IPS-11a (cell line): ENCODE measurements at regions not wholly inside any gene's neighbourhood (a gene's known extent, or its start where the extent isn't known, plus 50 kb on each side); places are given as distances from the start of the nearest gene placed in this dataset.

Experiments
- H3K4me3 ChIP-seq: one replicate; pipeline ENCODE4 v1.5.1; 2013; ENCODE audit warnings: low read depth, low read length, control low read depth

DNA sequence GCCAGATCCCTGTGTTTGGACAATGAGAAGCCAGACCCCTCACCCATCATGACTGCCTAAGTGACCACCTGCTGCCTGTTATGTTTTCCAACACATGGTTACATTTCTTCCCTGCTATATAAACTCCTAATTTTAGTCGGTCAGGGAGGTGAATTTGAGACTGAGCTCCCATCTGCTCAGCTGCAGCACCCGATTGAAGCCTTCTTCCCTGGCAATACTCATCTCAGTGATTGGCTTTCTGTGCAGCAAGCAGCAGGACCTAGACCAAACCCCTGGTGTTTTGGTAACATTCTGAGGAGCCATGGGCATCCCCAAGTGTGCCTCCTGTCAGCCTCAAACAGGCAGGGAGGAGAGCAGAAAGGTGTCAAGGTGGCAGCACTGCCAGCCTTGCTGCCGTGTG is 141.2 kb downstream of the CD8B2 start:
- H3K4me3 ChIP-seq = no peak overlapping the region

DNA sequence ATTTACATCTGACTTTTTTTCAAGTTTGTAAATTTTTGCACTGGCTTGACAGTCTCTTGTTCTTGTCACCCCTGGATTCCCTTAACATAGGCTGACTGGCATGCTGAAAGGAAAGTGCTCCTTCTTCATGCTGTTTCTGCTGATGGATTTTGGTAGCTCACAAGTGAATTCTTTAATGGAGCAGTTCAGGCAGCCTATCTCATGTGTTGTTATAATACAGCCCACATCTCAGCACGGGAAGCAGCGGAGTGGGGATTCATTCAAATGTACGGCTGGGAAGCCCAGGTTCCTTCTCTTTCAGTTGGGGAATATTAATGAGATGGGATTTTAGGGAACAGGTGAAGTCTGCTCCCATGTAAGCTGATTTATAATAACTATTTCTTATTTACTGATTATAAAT is 142.8 kb downstream of the CD8B2 start:
- H3K4me3 ChIP-seq = no peak overlapping the region

DNA sequence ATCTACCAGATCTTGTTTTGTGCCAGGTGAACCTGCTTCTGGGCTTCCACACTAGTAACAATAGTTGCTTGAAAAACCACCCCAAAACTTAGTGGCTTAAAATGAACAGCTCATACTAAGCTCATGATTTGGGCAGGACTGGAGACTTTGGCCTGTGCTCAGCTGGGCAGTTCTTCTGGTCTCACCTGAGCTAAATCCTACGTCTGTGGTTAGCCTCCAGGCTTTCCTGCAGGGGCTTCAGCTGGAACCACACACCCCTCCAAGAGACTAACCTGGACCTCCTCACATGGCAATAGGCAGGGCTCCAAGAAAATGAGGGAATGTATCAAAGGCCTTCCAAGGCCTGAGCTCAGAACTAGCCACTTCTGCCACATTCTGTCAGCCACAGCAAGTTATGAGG is 144.1 kb downstream of the CD8B2 start:
- H3K4me3 ChIP-seq = no peak overlapping the region

DNA sequence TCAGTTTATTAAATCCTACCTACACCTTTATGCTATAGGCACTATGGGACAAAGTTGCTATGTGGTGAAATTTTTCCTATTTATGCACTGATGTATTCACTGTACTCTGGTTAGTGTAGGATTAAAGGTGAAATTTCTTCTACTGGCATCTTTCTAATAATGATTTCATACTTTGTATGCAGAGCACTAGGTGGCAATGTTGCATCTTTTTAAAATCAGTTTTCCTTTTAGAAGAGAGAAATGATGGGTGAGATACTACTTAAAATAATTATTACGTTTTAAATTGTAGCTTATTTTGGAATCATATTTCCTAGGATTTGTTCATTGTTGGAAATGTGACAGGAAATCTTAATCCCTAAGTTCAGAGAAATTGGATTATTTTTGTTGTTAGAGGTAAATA is 150.9 kb downstream of the CD8B2 start:
- no peak overlapping the region for H3K4me3 ChIP-seq

DNA sequence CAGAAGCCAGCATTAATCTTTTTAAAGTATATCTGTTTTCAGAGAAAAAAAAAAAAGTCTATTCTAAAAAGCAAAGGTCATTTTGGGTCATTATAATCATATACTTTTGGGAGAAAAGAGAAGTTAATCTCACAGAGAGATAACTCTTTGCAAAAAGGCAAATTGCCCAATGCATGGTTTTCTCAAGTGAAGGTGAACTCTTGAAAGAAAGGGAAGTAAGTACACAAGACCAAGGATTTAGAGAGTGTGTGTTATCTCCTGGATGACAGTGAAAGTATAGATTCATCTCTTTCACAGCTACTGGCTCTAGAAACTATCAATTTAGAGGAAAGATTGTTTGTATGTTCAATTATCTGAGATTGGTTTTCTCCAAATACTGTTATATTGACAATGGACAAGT is 151.4 kb downstream of the CD8B2 start:
- H3K4me3 ChIP-seq = no peak overlapping the region

DNA sequence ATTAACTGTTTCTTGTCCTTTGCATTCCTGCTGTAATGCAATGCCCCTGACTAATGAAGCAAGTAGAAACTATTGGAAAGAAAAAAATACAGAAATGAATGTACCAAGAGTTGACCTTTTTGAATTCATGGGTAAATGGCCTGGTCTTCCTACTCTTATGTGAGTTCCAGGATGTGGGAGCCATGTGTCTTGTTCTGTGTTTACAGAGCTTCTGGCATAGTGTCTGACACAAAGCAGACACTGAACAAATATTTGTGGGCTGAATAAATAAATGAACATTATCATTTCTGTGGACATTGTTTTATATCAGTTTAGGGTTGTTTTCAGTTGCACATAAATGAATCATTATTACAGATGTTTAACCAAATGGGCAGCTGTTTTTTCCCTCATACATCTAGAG is 155.5 kb downstream of the CD8B2 start:
- H3K4me3 ChIP-seq = no peak overlapping the region

DNA sequence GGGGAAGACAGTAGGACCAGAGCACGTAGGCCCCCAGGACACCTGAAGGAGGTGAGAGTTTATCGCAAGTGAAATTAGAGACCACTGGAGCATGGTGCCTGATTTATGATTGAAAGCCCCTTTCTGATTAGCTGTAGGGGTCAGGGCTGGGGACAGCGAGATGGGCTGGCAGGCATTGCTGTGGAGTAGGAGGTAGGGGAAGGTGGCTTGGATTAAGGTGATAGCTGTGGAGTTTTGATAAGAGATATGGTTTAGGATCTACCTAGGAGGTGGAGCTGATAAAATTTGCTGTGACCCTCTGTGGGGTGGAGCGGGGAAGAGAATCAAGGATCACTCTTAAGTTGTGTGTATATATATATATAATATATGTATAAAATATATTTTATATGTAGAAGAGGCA is 157.5 kb downstream of the CD8B2 start:
- H3K4me3 ChIP-seq = no peak overlapping the region

DNA sequence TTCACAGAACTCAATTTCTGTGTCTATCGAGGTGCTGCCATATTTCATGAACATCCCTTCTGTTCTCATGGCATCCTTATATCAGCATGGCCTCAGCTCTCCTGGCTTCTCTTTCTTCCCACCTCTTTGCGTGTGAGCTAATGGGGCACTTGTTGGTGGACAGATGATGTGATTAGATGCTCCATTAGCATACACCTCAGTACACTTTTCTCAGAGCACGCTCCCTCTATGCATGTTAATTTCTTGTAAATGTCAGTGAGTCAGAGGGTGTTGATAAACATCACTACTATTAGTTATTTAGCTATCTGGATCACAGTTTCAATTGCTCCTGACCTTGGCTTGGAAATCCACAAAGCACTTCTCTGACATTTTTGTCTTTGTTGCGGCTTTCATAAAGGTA is 159.4 kb downstream of the CD8B2 start:
- H3K4me3 ChIP-seq = no peak overlapping the region

DNA sequence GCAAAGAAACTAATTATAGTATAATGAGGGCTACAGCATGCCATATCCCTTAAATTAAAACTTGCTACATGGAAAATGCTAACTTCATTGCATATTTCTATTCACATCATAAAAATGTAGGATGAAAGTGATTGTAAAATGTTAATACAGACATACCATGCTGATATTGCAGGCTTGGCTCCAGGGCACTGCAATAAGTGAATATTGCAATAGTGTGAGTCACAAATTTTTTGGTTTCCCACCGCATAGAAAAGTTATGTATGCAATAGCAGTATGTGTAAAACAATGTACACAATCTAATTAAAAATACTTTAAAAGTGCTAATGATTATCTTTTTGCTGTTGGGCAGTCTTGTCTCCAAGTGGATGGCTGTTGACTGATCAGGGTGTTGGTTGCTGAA is 162.1 kb downstream of the CD8B2 start:
- no peak overlapping the region for H3K4me3 ChIP-seq

DNA sequence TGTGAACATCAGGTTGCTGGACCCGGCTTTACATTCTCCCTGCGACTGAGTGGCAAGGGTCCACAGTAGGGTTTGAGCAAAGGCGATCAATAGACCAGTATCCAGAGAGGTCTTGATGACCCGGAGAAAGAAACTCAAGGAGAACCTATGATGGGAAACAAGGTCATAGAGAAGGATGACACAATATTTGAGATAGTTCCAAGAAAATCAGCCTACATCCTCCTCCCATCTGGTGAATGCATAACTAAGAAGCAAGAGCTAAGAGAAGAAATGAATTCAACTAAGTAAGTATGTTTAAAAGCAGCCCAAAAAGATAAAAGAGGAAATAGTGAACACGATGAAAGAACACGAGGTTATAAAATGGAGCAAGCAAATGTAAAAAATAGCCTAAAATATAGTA is 166.3 kb downstream of the CD8B2 start:
- H3K4me3 ChIP-seq = no peak overlapping the region

DNA sequence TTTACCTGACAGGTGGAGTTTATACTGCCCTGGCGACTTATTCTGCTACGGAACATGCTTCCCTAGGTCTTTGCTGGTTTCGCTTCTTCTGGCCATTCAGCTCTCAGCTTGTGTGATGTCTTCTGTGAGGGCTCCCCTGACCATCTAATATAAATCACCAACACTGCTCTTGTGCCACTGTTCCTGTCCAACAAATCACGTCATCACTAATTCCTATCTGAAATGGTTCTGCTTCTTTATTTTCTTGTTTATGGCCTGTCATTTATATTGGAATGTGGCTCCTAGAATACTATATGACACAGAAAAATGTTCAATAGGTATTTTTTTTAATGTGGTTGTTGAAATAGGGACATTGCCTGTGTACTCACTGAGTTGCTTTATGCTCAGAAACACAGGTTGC is 171.5 kb downstream of the CD8B2 start:
- no peak overlapping the region for H3K4me3 ChIP-seq

DNA sequence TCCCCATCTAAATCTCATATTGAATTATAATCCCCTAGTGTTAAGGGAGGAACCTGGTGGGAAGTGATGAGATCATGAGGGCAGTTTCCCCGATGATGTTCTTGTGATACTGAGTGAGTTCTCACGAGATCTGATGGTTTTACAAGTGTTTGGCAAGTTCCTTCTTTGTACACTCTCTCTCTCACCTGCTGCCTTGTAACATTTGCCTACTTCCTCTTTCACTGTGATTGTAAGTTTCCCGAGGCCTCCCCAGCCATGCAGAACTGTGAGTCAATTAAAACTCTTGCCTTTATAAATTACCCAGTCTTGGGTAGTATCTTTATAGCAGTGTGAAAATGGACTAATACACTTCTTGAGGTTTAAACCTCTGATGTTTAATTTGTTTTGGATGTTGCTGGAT is 177.5 kb downstream of the CD8B2 start:
- H3K4me3 ChIP-seq = no peak overlapping the region

DNA sequence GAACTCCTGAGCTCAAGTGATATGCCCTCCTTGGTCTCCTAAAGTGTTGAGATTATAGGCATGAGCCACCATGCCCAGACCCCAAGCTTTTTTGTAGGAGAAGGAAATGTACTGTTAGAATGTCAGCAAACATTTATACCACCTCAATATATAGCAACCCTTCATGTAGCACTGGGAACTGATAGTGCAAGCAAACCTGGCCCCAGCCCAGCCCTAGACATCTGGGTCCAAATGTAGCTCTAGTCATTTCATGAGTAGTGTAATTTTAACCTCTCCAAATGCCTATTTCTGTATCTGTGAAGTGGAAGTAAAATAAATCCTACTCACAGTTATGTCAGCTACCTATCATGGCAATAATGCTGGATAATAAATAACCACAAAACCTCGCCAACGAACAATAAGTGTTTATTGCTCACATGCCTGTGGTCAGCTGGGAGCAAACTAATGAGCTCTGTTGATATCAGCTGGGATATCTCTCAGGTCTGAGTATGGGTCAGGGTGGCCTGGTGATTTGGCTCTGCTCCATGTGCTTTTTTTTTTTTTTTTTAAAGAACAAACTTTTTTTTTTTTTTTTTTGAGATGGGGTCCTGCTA is 180.4 kb downstream of the CD8B2 start:
- no peak overlapping the region for H3K4me3 ChIP-seq

DNA sequence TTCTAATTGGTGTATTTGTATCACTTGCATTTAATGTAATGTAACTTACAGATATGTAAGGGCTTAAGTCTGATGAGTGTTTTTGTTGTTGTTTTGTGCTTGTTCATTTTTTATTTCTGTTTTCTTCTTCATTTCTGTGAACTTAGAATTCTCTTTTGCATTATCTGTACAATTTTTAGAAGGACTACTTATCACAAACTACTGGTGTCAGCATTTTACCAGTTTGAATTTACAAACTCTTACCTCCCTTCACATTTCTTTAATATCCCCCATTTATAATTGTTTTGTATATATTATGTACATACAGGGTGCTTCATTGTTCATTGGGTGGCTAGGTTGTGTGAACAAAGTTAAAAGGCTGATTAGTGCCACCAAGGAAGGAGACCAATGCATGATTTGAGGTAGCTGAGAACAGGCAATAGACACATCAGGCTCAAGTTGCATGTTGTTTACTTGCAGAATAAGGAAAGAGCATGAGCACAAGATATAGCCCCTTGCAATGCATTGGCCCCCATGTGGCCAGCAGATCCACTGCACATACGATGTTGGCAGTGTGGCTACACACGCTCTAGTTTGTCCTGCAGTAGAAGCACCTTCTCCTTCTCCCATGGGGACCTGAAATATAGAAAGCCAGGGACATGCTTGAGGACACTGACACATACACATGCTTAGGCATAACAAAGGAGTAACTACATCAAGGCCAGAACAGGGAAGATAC is 198.2 kb downstream of the CD8B2 start:
- H3K4me3 ChIP-seq = no peak overlapping the region

DNA sequence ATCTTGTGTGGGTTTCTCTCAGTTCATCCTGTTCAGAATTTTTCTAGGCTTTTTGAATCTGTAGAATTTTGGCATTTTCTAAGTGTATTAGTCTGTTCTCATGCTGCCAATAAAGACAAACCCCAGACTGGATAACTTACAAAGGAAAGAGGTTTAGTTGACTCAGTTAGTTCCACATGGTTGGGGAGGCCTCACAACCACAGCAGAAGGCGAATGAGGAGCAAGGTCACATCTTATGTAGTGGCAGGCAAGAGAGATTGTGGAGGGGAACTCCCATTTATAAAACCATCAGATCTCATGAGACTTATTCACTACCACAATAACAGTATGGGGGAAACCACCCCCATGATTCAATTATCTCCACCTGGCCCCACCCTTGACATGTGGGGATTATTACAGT is 199.2 kb downstream of the ST6GAL2 start:
- H3K4me3 ChIP-seq = no peak overlapping the region

DNA sequence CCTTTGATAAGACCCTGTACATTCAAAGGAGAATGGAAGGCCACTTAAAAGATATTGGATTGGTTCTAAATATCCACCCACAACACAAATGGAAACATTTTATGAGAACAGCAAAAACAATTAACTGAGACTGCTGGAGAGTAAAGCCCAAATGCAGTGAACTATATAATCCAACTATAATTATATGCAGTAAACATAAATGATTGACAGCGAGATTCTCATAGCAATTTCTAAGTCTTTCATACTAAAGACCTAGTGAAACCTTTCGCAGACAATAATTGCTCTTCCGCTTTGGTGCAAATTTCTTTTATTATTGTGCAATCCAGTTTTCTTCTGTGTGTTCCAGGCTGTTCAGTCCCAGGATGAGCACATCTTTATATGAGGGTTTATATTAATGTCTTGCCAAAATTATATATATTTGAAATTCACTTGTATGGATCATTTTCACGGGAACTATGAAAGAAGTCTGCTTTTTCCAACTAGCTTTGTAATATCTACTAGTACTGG is 190.9 kb downstream of the ST6GAL2 start:
- H3K4me3 ChIP-seq = no peak overlapping the region

DNA sequence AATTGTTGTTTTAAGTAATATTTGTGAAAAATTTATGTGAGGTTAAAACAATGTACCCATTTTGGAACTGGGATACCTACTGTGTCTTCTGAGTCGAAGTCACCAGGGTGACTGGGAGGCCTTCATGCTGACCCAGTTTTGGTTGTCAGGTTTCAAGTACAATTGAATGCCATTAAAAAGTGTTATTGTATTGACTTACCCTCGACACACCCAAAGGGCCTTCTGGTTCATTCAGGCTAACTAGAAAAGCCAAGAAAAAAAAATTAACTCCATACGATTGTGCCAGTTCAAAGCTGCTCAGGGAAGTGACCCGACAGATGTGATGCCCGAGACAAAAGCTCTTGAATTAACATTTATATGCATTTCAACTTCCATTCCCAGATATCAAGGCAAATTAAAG is 190.0 kb downstream of the ST6GAL2 start:
- no peak overlapping the region for H3K4me3 ChIP-seq

DNA sequence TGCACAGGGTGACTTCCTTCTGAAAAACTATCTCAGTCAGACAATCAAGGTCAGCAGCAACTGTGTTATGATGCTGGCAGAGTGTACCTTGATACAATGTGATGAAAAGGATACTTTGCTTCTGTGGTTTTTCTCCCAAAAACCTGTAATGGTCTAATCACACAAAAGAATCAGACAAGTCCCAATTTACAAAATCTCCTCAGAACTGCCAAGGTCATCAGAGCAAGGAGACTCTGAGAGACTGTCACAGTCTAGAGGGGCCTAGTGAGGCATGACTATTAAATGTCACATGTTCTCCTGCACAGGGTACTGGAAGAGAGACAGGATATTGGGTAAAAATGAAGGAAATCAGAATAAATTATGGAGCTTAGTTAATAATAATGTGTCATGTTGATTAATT is 185.4 kb downstream of the ST6GAL2 start:
- H3K4me3 ChIP-seq = no peak overlapping the region

DNA sequence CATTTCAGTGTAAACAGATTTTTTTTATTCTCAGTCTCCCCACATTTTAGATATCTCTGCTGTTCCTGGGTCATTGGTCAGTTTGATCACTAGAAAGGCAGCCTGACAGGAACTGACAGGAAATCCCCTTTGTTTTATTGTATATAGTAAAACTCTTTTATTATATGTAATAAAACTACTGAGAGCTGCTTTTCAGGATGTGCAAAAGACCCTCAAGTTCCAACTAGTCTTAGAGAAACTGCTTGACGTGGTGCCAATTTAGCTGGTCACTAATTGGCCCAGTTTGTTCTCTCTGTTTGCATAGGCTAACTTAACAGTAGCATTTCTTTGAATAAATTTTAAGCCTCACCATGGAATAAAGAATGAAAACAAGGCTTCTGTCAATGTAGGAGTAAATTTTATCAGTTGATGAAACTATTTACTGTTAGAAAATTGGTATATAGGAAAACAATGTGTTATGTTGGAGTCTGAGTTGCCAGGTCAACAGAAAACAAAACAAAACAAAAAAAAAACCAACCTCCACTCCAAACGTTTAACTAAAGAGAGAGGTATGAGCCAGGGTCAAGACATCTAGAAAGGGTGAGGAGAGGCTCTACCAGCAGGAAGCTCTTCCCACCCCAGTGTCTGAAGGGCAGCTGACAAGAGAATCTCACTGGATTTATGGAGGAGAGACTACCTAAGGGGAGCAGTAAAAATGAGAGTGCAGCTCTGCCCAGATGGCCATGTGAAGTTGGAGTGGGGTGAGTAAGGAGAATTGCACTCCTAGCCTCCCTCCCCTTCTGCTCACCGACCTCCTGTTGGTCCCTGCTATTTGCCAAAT is 184.6 kb downstream of the ST6GAL2 start:
- no peak overlapping the region for H3K4me3 ChIP-seq

DNA sequence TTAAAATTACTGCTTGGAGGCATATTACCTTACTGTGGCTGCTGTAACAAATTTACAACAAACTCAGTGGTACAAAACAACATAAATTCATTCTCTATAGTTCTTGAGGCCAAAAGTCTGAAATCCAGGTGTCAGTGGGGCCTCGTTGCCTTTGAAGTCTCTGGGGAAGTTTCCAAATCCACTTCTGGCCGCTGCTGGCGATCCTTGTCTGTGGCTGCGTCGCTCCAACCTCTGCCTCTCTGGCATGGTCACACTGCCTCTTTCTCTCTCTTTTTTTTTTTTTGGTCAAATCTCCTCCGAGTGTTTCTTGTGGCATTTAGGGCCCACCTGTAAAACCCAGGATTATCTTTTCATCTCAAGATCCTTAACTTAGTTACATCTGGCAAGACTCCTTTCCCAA is 182.8 kb downstream of the ST6GAL2 start:
- H3K4me3 ChIP-seq = no peak overlapping the region

DNA sequence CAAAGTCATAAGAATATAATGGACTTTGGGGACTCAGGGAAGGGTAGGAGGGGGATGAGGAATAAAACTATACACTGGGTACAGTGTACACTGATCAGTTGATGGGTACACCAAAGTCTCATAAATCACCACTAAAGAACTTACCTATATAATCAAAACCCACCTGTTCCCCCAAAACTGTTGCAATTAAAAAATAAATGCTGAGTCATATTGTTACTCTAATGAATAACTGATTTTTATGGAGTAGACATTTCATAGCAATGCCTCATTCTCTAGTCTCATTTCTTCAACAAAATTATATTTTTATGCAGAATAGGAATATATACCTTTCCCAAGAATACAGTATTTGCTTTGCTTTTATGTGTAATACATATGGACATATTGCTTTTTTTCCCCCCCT is 181.2 kb downstream of the ST6GAL2 start:
- H3K4me3 ChIP-seq = no peak overlapping the region

DNA sequence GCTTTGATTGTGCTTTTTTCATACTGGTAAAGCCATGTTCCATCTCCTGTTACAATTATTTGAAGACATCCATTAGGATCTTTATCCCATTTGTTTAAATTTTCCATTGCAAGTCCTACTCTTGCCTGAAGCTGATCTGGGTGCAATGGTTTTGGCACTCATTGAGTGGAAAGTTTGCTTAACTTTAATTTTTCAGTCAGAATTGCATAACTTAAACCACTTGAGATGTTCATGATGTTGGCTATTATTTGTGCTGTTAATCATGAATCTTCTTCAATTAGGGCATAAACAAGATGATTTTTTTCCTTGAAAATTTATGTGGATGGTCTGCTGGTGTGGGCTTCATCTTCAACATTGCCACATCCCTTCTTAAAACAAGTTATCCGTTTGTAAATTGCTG is 180.1 kb downstream of the ST6GAL2 start:
- no peak overlapping the region for H3K4me3 ChIP-seq
